GM18951 (cell line): ENCODE measurements at regions not wholly inside any gene's neighbourhood (a gene's known extent, or its start where the extent isn't known, plus 50 kb on each side); places are given as distances from the start of the nearest gene placed in this dataset.
"Not testable (repeated sequence)": the region's sequence is repeated elsewhere in the genome, so short reads cannot be mapped to it uniquely, and the experiment has no call there.

Experiments used
- POLR2A ChIP-seq: IDR thresholded peaks from 4 replicates; pipeline ENCODE4 v1.6.1; 2011; ENCODE audit warnings: mild to moderate bottlenecking; ENCODE audit not compliant: insufficient read length, insufficient read depth; ENCODE audit errors: extremely low read depth
- in situ Hi-C: fragments of 300-500 bp; cut with MboI; formaldehyde crosslinking; loops from one replicate; pipeline ENCODE4 v1.12.0; 2022; ENCODE audit warnings: low sequenced_read_pairs, mixed read lengths, inconsistent platforms; ENCODE audit not compliant: unreplicated experiment

- in situ Hi-C loops, result no loop called here
- TF ChIP-seq POLR2A, result no peak
Observed at GRCh38 chr7:121714559-121715303, 158.2 kb upstream of the PTPRZ1 start.

- in situ Hi-C loops, result not testable (repeated sequence)
Observed at GRCh38 chr7:121712961-121713360, 160.0 kb upstream of the PTPRZ1 start.

GRCh38 chr7:121697731-121698316 is 175.1 kb upstream of the PTPRZ1 start:
- no peak for TF ChIP-seq POLR2A
- in situ Hi-C loops, result no loop called here

GRCh38 chr7:121696954-121697353 is 176.0 kb upstream of the PTPRZ1 start:
- no peak for TF ChIP-seq POLR2A
- in situ Hi-C loops, result no loop called here

- in situ Hi-C loops, result no loop called here
- no peak for TF ChIP-seq POLR2A
Observed at GRCh38 chr7:121689749-121690148, 183.2 kb upstream of the PTPRZ1 start.

- no peak for TF ChIP-seq POLR2A
- in situ Hi-C loops, result no loop called here
Observed at GRCh38 chr7:121681700-121682099, 191.3 kb upstream of the PTPRZ1 start.

GRCh38 chr7:121676168-121676567 is 196.8 kb upstream of the PTPRZ1 start:
- no peak for TF ChIP-seq POLR2A
- in situ Hi-C loops, result no loop called here

- in situ Hi-C loops, result not testable (repeated sequence)
Observed at GRCh38 chr7:121674455-121674854, 198.5 kb upstream of the PTPRZ1 start.

GRCh38 chr7:121669144-121669543 is 203.8 kb upstream of the PTPRZ1 start:
- in situ Hi-C loops, result no loop called here
- TF ChIP-seq POLR2A, result no peak

- no peak for TF ChIP-seq POLR2A
- in situ Hi-C loops, result no loop called here
Observed at GRCh38 chr7:121666306-121666705, 206.7 kb upstream of the PTPRZ1 start.

GRCh38 chr7:121643320-121643719 is 229.6 kb upstream of the PTPRZ1 start:
- in situ Hi-C loops, result no loop called here
- no peak for TF ChIP-seq POLR2A

GRCh38 chr7:121639705-121640104 is 233.3 kb upstream of the PTPRZ1 start:
- TF ChIP-seq POLR2A, result no peak
- in situ Hi-C loops, result no loop called here

GRCh38 chr7:121638286-121638685 is 234.7 kb upstream of the PTPRZ1 start:
- no peak for TF ChIP-seq POLR2A
- in situ Hi-C loops, result no loop called here

- no peak for TF ChIP-seq POLR2A
- in situ Hi-C loops, result no loop called here
Observed at GRCh38 chr7:121634356-121634755, 238.2 kb upstream of the FAM3C start.
